Mucosa of descending colon (tissue), 3 donors: ENCODE measurements at regions not wholly inside any gene's neighbourhood (a gene's known extent, or its start where the extent isn't known, plus 50 kb on each side); places are given as distances from the start of the nearest gene placed in this dataset.
"Not testable (repeated sequence)": the region's sequence is repeated elsewhere in the genome, so short reads cannot be mapped to it uniquely, and the experiment has no call there.

Source experiments
- ATAC-seq: fragments of 200-7000 bp; cut with Tn5 transposase; one replicate; pipeline ENCODE4 v1.9.1; 2020; ENCODE audit warnings: mild to moderate bottlenecking, moderate library complexity
- DNase-seq, 3 donors: peaks; one replicate each; pipeline ENCODE4 v3.0.0-alpha.2; 2020
- H3K36me3 ChIP-seq: fragments of 200-600 bp; one replicate; pipeline ENCODE4 v1.8.0; 2021; ENCODE audit warnings: low read depth, mild to moderate bottlenecking
- H3K4me1 ChIP-seq: fragments of 200-600 bp; one replicate; pipeline ENCODE4 v1.8.0; 2021; ENCODE audit warnings: low read depth, mild to moderate bottlenecking
- H3K4me3 ChIP-seq: fragments of 200-600 bp; one replicate; pipeline ENCODE4 v1.8.0; 2021; ENCODE audit warnings: mild to moderate bottlenecking
- H3K9me3 ChIP-seq: fragments of 200-600 bp; one replicate; pipeline ENCODE4 v1.8.0; 2021; ENCODE audit warnings: mild to moderate bottlenecking
- CTCF ChIP-seq: fragments of 200-600 bp; IDR thresholded peaks from one replicate; pipeline ENCODE4 v1.8.0; 2022; ENCODE audit warnings: antibody characterized with exemption, mild to moderate bottlenecking
- intact Hi-C, 2 donors: fragments of 100-400 bp; cut with DNase I in 1 of 2; cut with micrococcal nuclease in 1 of 2; formaldehyde crosslinking; loops; one replicate each; pipeline versions ENCODE4 v1.11.0 to v1.11.1; 2022; cut with DNase I, micrococcal nuclease
- donor health status: DM: no; HTN: no; CAD: no; lungs with moderate emphysema.
- donor health status: DM: no; HTN: no; CAD: no.
- donor health status: DM: no; HTN: yes; CAD: no.

- no peaks in the 10 kb centered on the region for H3K36me3 ChIP-seq
- H3K4me3 ChIP-seq = no peak overlapping the region
- DNase-seq (no peak), ATAC-seq (no peak)
- no peak for TF ChIP-seq CTCF
- peaks cover 12% of the 10 kb centered on the region for H3K4me1 ChIP-seq
- intact Hi-C loops = no loop called here
- H3K9me3 ChIP-seq = no peaks in the 10 kb centered on the region
Measured at GRCh38 chr12:4141348-4142270, 132.0 kb upstream of the CCND2 start.

GRCh38 chr12:4140581-4141301 is 132.8 kb upstream of the CCND2 start:
- Histone ChIP-seq H3K4me1 (peaks cover 12% of the 10 kb centered on the region), H3K9me3 (no peaks in the 10 kb centered on the region), H3K36me3 (no peaks in the 10 kb centered on the region), H3K4me3 (no peak overlapping the region)
- DNase-seq = no peak
- no peak for ATAC-seq
- no peak for TF ChIP-seq CTCF
- intact Hi-C loops = no loop called here

- H3K9me3 ChIP-seq = no peaks in the 10 kb centered on the region
- ATAC-seq (no peak), DNase-seq (no peak)
- H3K36me3 ChIP-seq = no peaks in the 10 kb centered on the region
- intact Hi-C loops = no loop called here
- no peak for TF ChIP-seq CTCF
- no peak overlapping the region for H3K4me3 ChIP-seq
- peaks cover 12% of the 10 kb centered on the region for H3K4me1 ChIP-seq
Measured at GRCh38 chr12:4139191-4139590, 134.4 kb upstream of the CCND2 start.

- ATAC-seq, H3K9me3 ChIP-seq, H3K36me3 ChIP-seq, H3K4me3 ChIP-seq, DNase-seq, intact Hi-C loops: not testable (repeated sequence)
- H3K4me1 ChIP-seq = peaks cover 12% of the 10 kb centered on the region
Measured at GRCh38 chr12:4138532-4138931, 135.0 kb upstream of the CCND2 start.

- no peaks in the 10 kb centered on the region for H3K9me3 ChIP-seq
- intact Hi-C loops = no loop called here
- peaks cover 7% of the 10 kb centered on the region for H3K4me1 ChIP-seq
- no peak overlapping the region for H3K4me3 ChIP-seq
- no peak for DNase-seq
- TF ChIP-seq CTCF = no peak
- ATAC-seq = no peak
- no peaks in the 10 kb centered on the region for H3K36me3 ChIP-seq
Measured at GRCh38 chr12:4138051-4138450, 135.5 kb upstream of the CCND2 start.

- no peak for TF ChIP-seq CTCF
- ATAC-seq (no peak), DNase-seq (no peak)
- Histone ChIP-seq H3K4me3 (no peak overlapping the region), H3K9me3 (no peaks in the 10 kb centered on the region), H3K4me1 (peaks cover 5% of the 10 kb centered on the region), H3K36me3 (no peaks in the 10 kb centered on the region)
- intact Hi-C loops = no loop called here
Measured at GRCh38 chr12:4137441-4137840, 136.1 kb upstream of the CCND2 start.
